Activated CD8-positive, alpha-beta T cell treated with anti-CD3 and anti-CD28 coated beads, Interleukin-2, amount 10 ng/mL, durations not matched to agents 7 days and 5 days (primary cell): ENCODE measurements at regions not wholly inside any gene's neighbourhood (a gene's known extent, or its start where the extent isn't known, plus 50 kb on each side); places are given as distances from the start of the nearest gene placed in this dataset.
"Not testable (repeated sequence)": the region's sequence is repeated elsewhere in the genome, so short reads cannot be mapped to it uniquely, and the experiment has no call there.

Source experiments
- ATAC-seq: fragments of 150-1000 bp; cut with Tn5 transposase; one replicate; pipeline ENCODE4 v1.10.0; 2021; ENCODE audit warnings: moderate library complexity
- CTCF ChIA-PET: fragments of 350-600 bp; sonication (Branson Sonifier 250); formaldehyde crosslinking; loops from one replicate; lab custom pipeline; 2021; ENCODE audit warnings: antibody characterized with exemption; lab: Charles Lee
- POLR2A ChIA-PET: fragments of 350-600 bp; sonication (Branson Sonifier 250); formaldehyde crosslinking; loops from one replicate; lab custom pipeline; 2021; ENCODE audit warnings: antibody characterized with exemption; lab: Charles Lee
- DNase-seq: peaks from one replicate; pipeline ENCODE4 v3.0.0-alpha.2; 2020
- H3K27ac Mint-ChIP-seq: one replicate; pipeline ENCODE4 v1.8.0; 2021; ENCODE audit warnings: mild to moderate bottlenecking, mixed read lengths
- H3K27me3 Mint-ChIP-seq: one replicate; pipeline ENCODE4 v1.8.0; 2021; ENCODE audit warnings: low read depth, mixed read lengths
- H3K36me3 Mint-ChIP-seq: one replicate; pipeline ENCODE4 v1.8.0; 2021; ENCODE audit warnings: low read depth, mixed read lengths
- H3K4me1 Mint-ChIP-seq: one replicate; pipeline ENCODE4 v1.8.0; 2021; ENCODE audit warnings: low read depth, mixed read lengths
- H3K4me3 Mint-ChIP-seq: one replicate; pipeline ENCODE4 v1.8.0; 2021; ENCODE audit warnings: mild to moderate bottlenecking, mixed read lengths
- H3K9me3 Mint-ChIP-seq: one replicate; pipeline ENCODE4 v1.8.0; 2022; ENCODE audit warnings: mixed read lengths; ENCODE audit not compliant: insufficient read depth

DNA sequence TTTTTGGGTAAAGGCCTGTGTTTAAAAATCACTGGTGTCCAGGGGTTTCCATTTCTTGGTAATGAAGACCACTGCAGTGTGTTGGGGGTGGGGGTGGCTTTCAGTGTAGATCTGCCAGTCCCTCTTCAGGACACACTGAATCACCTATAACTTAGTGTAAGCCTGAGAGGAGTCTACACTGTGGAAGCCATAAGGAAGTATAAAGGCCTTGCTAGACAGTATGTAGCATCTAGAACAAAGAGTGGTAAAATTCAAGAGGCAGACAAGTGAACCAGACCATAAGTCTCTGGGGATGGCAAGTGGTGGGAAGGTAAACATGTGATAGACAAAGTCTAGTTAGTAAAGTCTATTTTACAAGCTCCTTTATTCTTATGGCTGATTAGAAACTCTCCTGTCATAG, 191.8 kb downstream of the CCNG2 start:
- Mint-ChIP-seq H3K27ac (no peak overlapping the region), H3K27me3 (peaks cover 9% of the 10 kb centered on the region), H3K4me1 (no peaks in the 10 kb centered on the region), H3K4me3 (no peak overlapping the region), H3K9me3 (no peaks in the 10 kb centered on the region), H3K36me3 (no peaks in the 10 kb centered on the region)
- DNase-seq, result no peak
- POLR2A ChIA-PET, result no interaction called here
- no peak for ATAC-seq
- CTCF ChIA-PET, result interaction anchor here (2.1 kb wide), 1 partner anchor 10 kb away, joined by 9 read pairs; no protein-coding TSS in a partner anchor

DNA sequence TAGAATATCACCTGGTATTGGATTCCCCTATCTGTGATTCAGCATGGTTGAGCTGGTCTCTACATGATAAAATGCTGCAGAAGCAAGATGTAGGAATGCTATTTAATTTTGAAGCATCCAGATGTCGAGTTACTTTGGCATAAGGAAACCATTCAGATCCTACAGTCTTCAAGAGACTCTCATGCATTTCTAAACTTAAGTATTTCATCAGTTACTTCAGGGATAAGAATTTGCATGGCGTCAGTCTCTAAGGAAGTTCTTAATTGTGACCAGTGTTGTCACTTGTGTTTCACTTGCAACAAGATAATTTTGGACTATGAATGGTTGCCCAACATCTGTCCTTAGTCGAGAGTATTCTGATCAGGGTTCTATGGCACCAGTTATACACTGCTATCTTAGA, 192.4 kb downstream of the CCNG2 start:
- CTCF ChIA-PET, result interaction anchor here (2.1 kb wide), 1 partner anchor 9 kb away, joined by 9 read pairs; no protein-coding TSS in a partner anchor
- Mint-ChIP-seq H3K36me3 (no peaks in the 10 kb centered on the region), H3K9me3 (no peaks in the 10 kb centered on the region), H3K4me1 (no peaks in the 10 kb centered on the region), H3K27ac (no peak overlapping the region), H3K4me3 (no peak overlapping the region), H3K27me3 (peaks cover 6% of the 10 kb centered on the region)
- POLR2A ChIA-PET, result no interaction called here
- DNase-seq (no peak), ATAC-seq (no peak)

DNA sequence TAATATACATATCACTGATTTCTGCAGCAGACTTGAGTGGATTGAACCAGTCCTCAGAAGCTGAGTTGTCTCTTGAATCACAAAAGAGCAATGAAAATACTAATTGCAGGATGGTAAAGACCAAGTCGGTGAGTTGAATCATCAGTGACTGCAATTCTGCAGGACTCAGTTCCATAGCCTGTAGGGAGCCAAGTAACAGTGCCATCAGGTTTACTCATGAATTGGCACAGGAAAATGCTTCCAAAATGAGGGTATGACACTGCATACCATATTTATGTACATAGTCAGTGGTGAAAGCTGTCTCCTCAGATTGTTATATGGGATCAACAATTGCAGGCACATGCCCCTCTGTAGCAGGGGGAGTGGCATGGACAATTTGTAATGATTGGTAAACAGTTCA, 192.8 kb downstream of the CCNG2 start:
- DNase-seq, result no peak
- ATAC-seq, result no peak
- CTCF ChIA-PET, result interaction anchor here (2.1 kb wide), 1 partner anchor 9 kb away, joined by 9 read pairs; no protein-coding TSS in a partner anchor
- Mint-ChIP-seq H3K4me1 (no peaks in the 10 kb centered on the region), H3K36me3 (no peaks in the 10 kb centered on the region), H3K27ac (no peak overlapping the region), H3K4me3 (no peak overlapping the region), H3K9me3 (no peaks in the 10 kb centered on the region), H3K27me3 (peaks cover 6% of the 10 kb centered on the region)
- POLR2A ChIA-PET, result no interaction called here

DNA sequence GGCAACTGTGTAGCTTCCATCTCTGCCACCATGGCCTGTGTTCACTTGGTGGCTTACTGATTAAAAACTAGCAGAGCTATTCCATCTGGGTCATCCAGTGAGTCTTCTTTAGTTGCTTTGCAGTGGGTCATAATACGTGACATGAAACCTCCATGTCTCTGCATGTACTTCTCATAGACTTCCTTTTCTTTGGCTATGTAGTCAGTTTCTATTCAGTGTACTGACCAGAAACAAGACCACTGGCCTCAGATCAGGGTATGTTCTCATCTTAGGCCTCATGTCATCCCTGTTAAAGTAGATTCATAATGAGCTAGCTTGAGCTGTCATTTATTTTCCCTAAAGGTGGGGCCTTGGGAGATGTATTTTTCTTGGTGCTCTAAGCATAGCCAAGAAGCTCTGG, 195.2 kb downstream of the CCNG2 start:
- ChIA-PET POLR2A (no interaction called here), CTCF (interaction anchor here (1.2 to 1.9 kb wide), 2 partner anchors 9 to 81 kb away, joined by 3 to 8 read pairs; no protein-coding TSS in a partner anchor)
- no peaks in the 10 kb centered on the region for H3K4me1 Mint-ChIP-seq
- H3K36me3 Mint-ChIP-seq, result no peaks in the 10 kb centered on the region
- peaks cover 3% of the 10 kb centered on the region for H3K27me3 Mint-ChIP-seq
- H3K9me3 Mint-ChIP-seq, result no peaks in the 10 kb centered on the region
- no peak overlapping the region for H3K4me3 Mint-ChIP-seq
- ATAC-seq, result no peak
- no peak for DNase-seq
- no peak overlapping the region for H3K27ac Mint-ChIP-seq

DNA sequence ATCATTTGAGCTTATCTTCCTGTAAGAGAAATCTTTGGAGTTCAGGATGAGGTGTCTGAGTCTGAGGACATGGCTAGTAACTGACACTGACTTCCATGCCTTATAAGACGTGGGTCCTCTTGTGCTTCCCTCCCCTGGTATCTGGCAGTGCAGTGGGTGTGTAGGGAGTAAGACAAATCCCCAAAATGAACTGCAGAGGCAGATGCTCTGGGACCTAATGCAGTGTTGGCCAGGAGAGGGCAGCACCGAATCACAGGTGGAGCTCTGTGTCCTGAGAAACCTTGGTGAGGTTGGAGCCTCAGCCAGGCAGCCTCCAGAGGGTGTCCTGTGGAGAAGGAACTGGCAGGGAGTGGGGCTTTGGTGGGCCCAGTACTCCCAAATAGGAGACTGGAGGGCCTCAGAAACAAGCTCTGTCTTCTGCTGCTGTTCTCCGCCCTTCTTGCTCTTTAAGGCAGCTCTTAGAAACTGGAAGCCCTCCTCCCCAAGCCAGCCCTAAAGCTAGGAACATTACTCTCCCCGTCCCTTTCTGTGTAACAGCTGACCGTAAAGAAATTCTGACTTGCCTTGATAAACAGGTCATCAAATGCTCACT, 196.8 kb downstream of the CCNG2 start:
- H3K4me3 Mint-ChIP-seq, DNase-seq, H3K4me1 Mint-ChIP-seq, H3K36me3 Mint-ChIP-seq, H3K27me3 Mint-ChIP-seq, POLR2A ChIA-PET, H3K27ac Mint-ChIP-seq, H3K9me3 Mint-ChIP-seq: not testable (repeated sequence)
- CTCF ChIA-PET, result interaction anchor here (1.0 to 1.9 kb wide), 3 partner anchors 9 to 79 kb away, joined by 3 to 8 read pairs (median 3); no protein-coding TSS in a partner anchor
- peak; percentile 72 for ATAC-seq

DNA sequence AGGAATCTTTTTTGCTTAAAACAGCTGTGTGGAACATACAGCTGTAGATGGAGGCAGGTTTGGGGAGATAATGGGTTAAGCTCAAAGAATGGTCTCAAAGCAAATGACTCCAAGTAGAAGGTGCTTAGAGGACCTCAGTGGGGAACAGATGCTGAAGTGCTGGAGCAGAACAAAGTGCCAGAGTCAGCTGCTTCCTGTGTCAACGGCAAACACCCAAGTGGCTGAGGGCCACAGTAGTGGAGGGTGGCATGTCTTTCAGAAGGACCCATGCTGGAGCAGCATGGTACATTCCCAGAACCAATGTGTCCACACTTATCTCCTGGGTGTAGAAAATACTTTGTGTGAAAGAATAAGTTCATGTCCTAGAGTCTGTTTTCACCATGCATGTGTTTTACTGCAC, 197.5 kb downstream of the CCNG2 start:
- ATAC-seq (no peak), DNase-seq (no peak)
- Mint-ChIP-seq H3K27me3 (peaks cover 5% of the 10 kb centered on the region), H3K27ac (no peak overlapping the region), H3K36me3 (no peaks in the 10 kb centered on the region), H3K4me1 (no peaks in the 10 kb centered on the region), H3K4me3 (no peak overlapping the region), H3K9me3 (no peaks in the 10 kb centered on the region)
- ChIA-PET CTCF (no interaction called here), POLR2A (no interaction called here)

DNA sequence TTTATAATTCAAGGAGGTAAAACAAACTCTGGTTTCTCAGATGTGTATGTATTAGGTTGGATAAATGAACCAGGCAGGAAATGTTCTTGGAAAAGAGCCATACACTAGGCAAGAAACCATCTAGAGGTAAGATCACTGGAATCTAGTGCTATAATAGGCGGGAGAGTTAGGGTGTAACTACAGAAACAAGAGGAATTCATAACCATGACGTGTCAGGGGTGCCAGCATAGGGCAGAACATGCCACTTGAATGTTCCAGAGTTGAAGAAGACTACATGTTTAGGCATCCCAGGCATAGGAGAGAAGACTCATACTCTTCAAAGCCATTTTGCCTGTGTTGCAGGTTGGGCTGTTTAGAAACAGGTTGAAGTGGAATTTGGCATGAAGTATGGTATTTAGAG, 198.7 kb downstream of the CCNG2 start:
- ATAC-seq (no peak), DNase-seq (no peak)
- no peak overlapping the region for H3K4me3 Mint-ChIP-seq
- no peaks in the 10 kb centered on the region for H3K9me3 Mint-ChIP-seq
- ChIA-PET CTCF (interaction anchor here (0.9 kb wide), 1 partner anchor 245 kb away, joined by 3 read pairs; no protein-coding TSS in a partner anchor), POLR2A (no interaction called here)
- no peaks in the 10 kb centered on the region for H3K4me1 Mint-ChIP-seq
- H3K36me3 Mint-ChIP-seq, result no peaks in the 10 kb centered on the region
- no peak overlapping the region for H3K27ac Mint-ChIP-seq
- peaks cover 2% of the 10 kb centered on the region for H3K27me3 Mint-ChIP-seq

DNA sequence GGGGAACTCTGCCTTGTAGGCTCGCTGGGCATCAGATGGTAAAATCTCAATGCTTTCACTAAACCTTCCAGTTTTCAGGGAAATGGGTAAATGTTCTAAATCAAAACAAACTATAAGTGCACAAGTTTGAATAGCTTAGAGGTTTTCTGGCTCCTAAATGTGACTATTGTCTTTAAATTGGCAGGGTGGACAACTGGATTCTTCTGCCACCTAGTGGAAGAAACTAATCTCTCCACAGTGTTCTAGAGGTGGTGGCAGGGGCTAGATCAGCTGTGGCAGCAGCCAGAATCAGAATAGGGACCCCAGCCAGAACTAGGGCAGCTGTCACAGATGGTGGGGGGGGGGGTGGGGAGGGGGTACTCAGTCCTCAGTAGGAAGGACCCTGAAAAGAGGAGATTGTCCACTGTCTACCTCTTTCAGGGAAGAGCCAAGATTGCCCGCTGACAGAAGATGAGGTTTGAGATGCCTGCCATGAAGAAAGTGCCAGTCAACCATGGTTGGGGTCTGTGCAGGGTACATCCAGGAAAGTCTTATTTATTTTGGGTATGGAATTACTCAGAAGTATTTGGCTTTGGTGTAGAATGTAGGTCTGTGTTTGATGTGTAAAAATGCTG, 201.4 kb downstream of the CCNG2 start:
- DNase-seq (peak; percentile 23), ATAC-seq (no peak)
- ChIA-PET CTCF (interaction anchor here (0.6 to 3.7 kb wide), 25 partner anchors 9 to 315 kb away, joined by 3 to 32 read pairs (median 4); no protein-coding TSS in a partner anchor), POLR2A (no interaction called here)
- Mint-ChIP-seq H3K27me3 (peaks cover 5% of the 10 kb centered on the region), H3K36me3 (no peaks in the 10 kb centered on the region), H3K27ac (no peak overlapping the region), H3K4me3 (no peak overlapping the region), H3K4me1 (no peaks in the 10 kb centered on the region), H3K9me3 (no peaks in the 10 kb centered on the region)

DNA sequence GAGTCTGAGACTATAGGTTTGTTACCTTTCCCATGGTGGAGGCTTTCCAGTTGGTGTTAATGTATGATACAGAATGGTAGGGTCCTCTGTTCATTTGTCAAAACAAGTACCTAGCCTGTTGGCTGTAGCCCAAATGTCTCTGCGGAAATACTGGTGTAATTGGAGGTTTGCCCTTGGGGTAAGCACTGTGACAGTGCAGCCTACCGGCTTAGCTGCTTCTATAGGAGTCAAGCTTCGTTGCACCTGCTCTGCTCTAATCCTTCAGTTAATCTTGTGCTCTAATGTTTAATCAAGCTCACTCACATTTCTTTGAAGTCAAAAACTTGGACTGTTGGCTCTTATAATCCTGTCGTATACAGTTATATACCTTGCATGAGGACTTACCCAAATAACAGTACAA, 203.4 kb downstream of the CCNG2 start:
- no peak overlapping the region for H3K4me3 Mint-ChIP-seq
- CTCF ChIA-PET, result interaction anchor here (0.8 to 3.7 kb wide), 3 partner anchors 27 to 241 kb away, joined by 3 to 32 read pairs (median 3); no protein-coding TSS in a partner anchor
- POLR2A ChIA-PET, result no interaction called here

DNA sequence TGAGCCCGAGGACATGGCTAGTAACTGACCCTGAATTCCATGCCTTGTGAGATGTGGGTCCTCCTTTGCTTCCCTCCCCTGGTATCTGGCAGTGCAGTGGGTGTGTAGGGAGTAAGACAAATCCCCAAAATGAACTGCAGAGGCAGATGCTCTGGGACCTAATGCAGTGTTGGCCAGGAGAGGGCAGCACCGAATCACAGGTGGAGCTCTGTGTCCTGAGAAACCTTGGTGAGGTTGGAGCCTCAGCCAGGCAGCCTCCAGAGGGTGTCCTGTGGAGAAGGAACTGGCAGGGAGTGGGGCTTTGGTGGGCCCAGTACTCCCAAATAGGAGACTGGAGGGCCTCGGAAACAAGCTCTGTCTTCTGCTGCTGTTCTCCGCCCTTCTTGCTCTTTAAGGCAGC, 209.9 kb downstream of the CCNG2 start:
- H3K4me1 Mint-ChIP-seq, H3K36me3 Mint-ChIP-seq, H3K9me3 Mint-ChIP-seq, H3K27ac Mint-ChIP-seq, POLR2A ChIA-PET, DNase-seq, H3K4me3 Mint-ChIP-seq, H3K27me3 Mint-ChIP-seq: not testable (repeated sequence)
- peak; percentile 76 for ATAC-seq
- CTCF ChIA-PET, result interaction anchor here (0.6 to 2.6 kb wide), 14 partner anchors 10 to 254 kb away, joined by 3 to 17 read pairs (median 4); no protein-coding TSS in a partner anchor

More for the DNA sequence above, 203.4 kb downstream of the CCNG2 start:
- no peak overlapping the region for H3K27ac Mint-ChIP-seq
- no peak for ATAC-seq
- H3K36me3 Mint-ChIP-seq, result no peaks in the 10 kb centered on the region
- no peaks in the 10 kb centered on the region for H3K4me1 Mint-ChIP-seq
- DNase-seq, result no peak
- no peaks in the 10 kb centered on the region for H3K9me3 Mint-ChIP-seq
- H3K27me3 Mint-ChIP-seq, result peaks cover 5% of the 10 kb centered on the region

DNA sequence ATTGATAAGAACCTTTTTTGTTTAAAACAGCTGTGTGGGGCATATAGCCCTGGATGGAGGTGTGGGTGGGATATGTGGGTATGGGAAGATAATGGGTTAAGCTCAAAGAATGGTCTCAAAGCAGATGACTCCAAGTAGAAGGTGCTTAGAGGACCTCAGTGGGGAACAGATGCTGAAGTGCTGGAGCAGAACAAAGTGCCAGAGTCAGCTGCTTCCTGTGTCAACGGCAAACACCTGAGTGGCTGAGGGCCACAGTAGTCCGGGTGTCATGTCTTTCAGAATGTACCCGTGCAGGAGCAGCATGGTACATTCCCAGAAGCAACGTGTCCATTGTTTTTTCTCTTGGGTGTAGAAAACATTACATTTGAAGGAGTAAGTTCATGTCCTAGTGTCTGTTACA, 210.6 kb downstream of the CCNG2 start:
- no peak for ATAC-seq
- Mint-ChIP-seq H3K36me3 (no peaks in the 10 kb centered on the region), H3K9me3 (no peaks in the 10 kb centered on the region), H3K27me3 (peaks cover 10% of the 10 kb centered on the region), H3K27ac (no peak overlapping the region), H3K4me1 (no peaks in the 10 kb centered on the region), H3K4me3 (no peak overlapping the region)
- CTCF ChIA-PET, result interaction anchor here (0.8 to 2.6 kb wide), 3 partner anchors 50 to 232 kb away, joined by 3 to 17 read pairs (median 3); no protein-coding TSS in a partner anchor
- POLR2A ChIA-PET, result no interaction called here
- DNase-seq, result no peak

DNA sequence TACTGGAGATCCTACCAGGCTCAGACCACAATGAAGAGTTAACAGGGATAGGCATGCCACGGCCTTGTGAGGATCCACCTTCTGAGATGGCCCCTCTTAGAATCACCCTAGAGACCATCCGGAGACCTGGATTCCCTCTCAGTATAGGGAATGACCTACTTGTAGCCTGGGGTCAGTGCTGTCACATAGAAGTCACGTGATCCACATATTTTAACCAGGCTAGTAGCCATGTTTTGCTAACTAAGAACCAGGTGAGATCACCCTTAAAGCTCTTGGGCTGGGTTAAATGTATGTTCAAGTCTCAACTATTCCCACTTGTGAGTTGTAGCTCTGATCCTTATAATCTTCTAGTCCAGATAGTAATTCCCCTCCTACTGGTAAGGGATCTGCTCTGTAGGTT, 215.4 kb downstream of the CCNG2 start:
- ATAC-seq, result no peak
- Mint-ChIP-seq H3K27me3 (peaks cover 12% of the 10 kb centered on the region), H3K9me3 (no peaks in the 10 kb centered on the region), H3K4me3 (no peak overlapping the region), H3K4me1 (no peaks in the 10 kb centered on the region), H3K27ac (no peak overlapping the region), H3K36me3 (no peaks in the 10 kb centered on the region)
- ChIA-PET CTCF (no interaction called here), POLR2A (no interaction called here)
- no peak for DNase-seq
